PC-3 (cell line): ENCODE measurements at regions not wholly inside any gene's neighbourhood (a gene's known extent, or its start where the extent isn't known, plus 50 kb on each side); places are given as distances from the start of the nearest gene placed in this dataset.

ENCODE experiments used
- ATAC-seq: fragments of 200-7000 bp; cut with Tn5 transposase; 2 replicates; pipeline ENCODE4 v1.9.1; 2020; ENCODE audit warnings: mild to moderate bottlenecking, moderate library complexity
- BruUV-seq: library from RNA; stranded (reverse); fragments of 400-500 nt; replicated peaks from 2 replicates; lab custom pipeline; 2021; lab: Mats Ljungman, UMichigan
- CTCF ChIA-PET: fragments of 300-600 bp; sonication (Branson Sonifier 250); formaldehyde crosslinking; loops from one replicate; lab custom pipeline; 2022; ENCODE audit warnings: antibody characterized with exemption; lab: Charles Lee
- POLR2A ChIA-PET: fragments of 300-600 bp; sonication (Branson Sonifier 250); formaldehyde crosslinking; loops from one replicate; lab custom pipeline; 2022; ENCODE audit warnings: antibody characterized with exemption; ENCODE audit not compliant: unreplicated experiment; lab: Charles Lee
- DNase-seq: peaks from one replicate; pipeline ENCODE4 v3.0.0-alpha.2; 2015
- H2AFZ ChIP-seq: fragments of 300-600 bp; sonication (generic); 2 replicates; pipeline ENCODE4 v1.6.0; 2016; ENCODE audit warnings: antibody characterized with exemption, low read length
- H3F3A ChIP-seq: fragments of 300-600 bp; sonication (generic); one replicate; pipeline ENCODE4 v1.6.0; 2017; ENCODE audit warnings: antibody characterized with exemption, low read length, control low read depth, mild to moderate bottlenecking; ENCODE audit not compliant: unreplicated experiment
- H3K27ac ChIP-seq: fragments of 300-600 bp; sonication (generic); 2 replicates; pipeline ENCODE4 v1.5.1; 2016; ENCODE audit warnings: mild to moderate bottlenecking, low read length
- H3K27me3 ChIP-seq: fragments of 300-600 bp; sonication (generic); 2 replicates; pipeline ENCODE4 v1.6.1; 2016; ENCODE audit warnings: low read length, mixed read lengths
- H3K36me3 ChIP-seq: fragments of 300-600 bp; sonication (generic); 2 replicates; pipeline ENCODE4 v1.6.1; 2016; ENCODE audit warnings: low read depth, mixed run types, low read length, mixed read lengths
- H3K4me1 ChIP-seq: fragments of 300-600 bp; sonication (generic); 2 replicates; pipeline ENCODE4 v1.5.1; 2016; ENCODE audit warnings: low read length; ENCODE audit not compliant: insufficient read depth
- H3K4me2 ChIP-seq: fragments of 300-600 bp; sonication (generic); 2 replicates; pipeline ENCODE4 v1.6.0; 2016; ENCODE audit warnings: low read length
- H3K4me3 ChIP-seq: fragments of 300-600 bp; sonication (generic); 2 replicates; pipeline ENCODE4 v1.5.1; 2016; ENCODE audit warnings: mild to moderate bottlenecking, low read length, mixed read lengths
- H3K79me2 ChIP-seq: fragments of 300-600 bp; sonication (generic); 2 replicates; pipeline ENCODE4 v1.6.1; 2017; ENCODE audit warnings: low read length, mixed read lengths
- H3K9ac ChIP-seq: fragments of 300-600 bp; sonication (generic); 2 replicates; pipeline ENCODE4 v1.6.0; 2016; ENCODE audit warnings: mild to moderate bottlenecking, low read length
- H3K9me2 ChIP-seq: fragments of 300-600 bp; sonication (generic); replicated peaks from 2 replicates; pipeline ENCODE4 v1.6.1; 2016; ENCODE audit warnings: mixed run types, low read length, mixed read lengths
- H3K9me3 ChIP-seq: fragments of 300-600 bp; sonication (generic); 2 replicates; pipeline ENCODE4 v1.6.1; 2016; ENCODE audit warnings: low read length, mixed read lengths
- H4K20me1 ChIP-seq: fragments of 300-600 bp; sonication (generic); 2 replicates; pipeline ENCODE4 v1.6.1; 2016; ENCODE audit warnings: low read length, mixed read lengths
- EZH2 ChIP-seq: fragments of 300-600 bp; sonication (generic); IDR thresholded peaks from one replicate; pipeline ENCODE4 v1.6.1; 2017; ENCODE audit warnings: antibody characterized with exemption, mild to moderate bottlenecking, low read length; ENCODE audit not compliant: unreplicated experiment
- EZH2phosphoT487 ChIP-seq: fragments of 300-600 bp; sonication (generic); IDR thresholded peaks from 2 replicates; pipeline ENCODE4 v1.6.1; 2018; ENCODE audit warnings: mild to moderate bottlenecking, antibody characterized with exemption, low read length, borderline replicate concordance
- intact Hi-C: fragments of 100-400 bp; cut with micrococcal nuclease; formaldehyde crosslinking; loops from 2 replicates; pipeline ENCODE4 v1.9.0; 2023
- TF ChIP-seq, protein P1 (sequence below): fragments of 300-600 bp; sonication (generic); conservative IDR thresholded peaks from 2 replicates; pipeline ENCODE4 v1.5.1; 2017; ENCODE audit warnings: antibody characterized with exemption, low read depth, mild to moderate bottlenecking, low read length

DNA sequence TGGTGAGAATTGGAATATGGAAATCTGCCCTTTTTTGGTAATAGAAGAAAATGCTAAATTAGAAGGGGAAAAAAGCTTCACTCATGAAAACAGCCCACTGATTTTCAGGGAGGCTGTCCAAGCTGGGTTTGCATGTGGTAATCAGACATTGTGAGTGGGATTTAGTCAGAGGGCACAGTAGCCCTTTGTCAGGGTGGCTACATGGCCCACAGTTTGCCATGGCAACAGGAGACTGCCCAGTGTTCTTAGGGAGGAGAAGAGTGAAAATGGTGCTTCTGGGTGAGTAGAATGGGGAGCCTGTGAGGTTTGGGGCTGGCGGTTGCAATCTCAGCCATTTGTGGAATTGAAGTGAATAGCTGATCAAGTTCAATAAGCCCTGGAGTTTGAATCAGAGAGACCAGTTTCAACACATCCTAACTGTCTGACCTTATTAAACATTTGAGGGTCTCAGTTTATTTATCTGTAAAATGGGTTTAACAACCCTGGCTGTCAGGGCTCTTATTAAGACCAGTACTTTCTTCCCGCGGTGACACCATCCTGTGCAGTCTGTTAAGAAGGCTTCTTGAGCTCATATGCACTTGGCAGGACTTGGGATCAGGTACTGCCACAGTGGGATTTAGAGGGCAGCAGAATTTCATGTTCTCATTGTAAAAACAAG lies 107.6 kb upstream of the TNC start:
- Histone ChIP-seq H2AFZ (no peak overlapping the region; the same call in 1 of the 2 replicates), H3K79me2 (no peaks in the 10 kb centered on the region), H3F3A (no peaks in the 10 kb centered on the region), H3K4me2 (no peak overlapping the region), H3K9me3 (0 out of 2 replicates have a peak, but pooled peaks cover 5% of the 10 kb centered on the region), H3K27ac (no peak overlapping the region), H3K9me2 (no peaks in the 10 kb centered on the region), H3K4me3 (no peak overlapping the region), H3K27me3 (no peaks in the 10 kb centered on the region), H3K4me1 (no peaks in the 10 kb centered on the region), H4K20me1 (no peaks in the 10 kb centered on the region), H3K9ac (no peak overlapping the region), H3K36me3 (peaks cover 6% of the 10 kb centered on the region; the same call in 1 of the 2 replicates)
- ATAC-seq = no peak
- POLR2A ChIA-PET = interaction anchor here (0.6 kb wide), 2 partner anchors 142 to 301 kb away, joined by 3 to 9 read pairs; no protein-coding TSS in a partner anchor
- BruUV-seq = no TSS peak
- intact Hi-C loops = loop anchor here (1.0 to 10.0 kb wide), 4 partner anchors 119 to 357 kb away; no protein-coding TSS in a partner anchor
- TF ChIP-seq EZH2phosphoT487 = no peak
- no peak for TF ChIP-seq EZH2
- TF ChIP-seq, protein P1, sequence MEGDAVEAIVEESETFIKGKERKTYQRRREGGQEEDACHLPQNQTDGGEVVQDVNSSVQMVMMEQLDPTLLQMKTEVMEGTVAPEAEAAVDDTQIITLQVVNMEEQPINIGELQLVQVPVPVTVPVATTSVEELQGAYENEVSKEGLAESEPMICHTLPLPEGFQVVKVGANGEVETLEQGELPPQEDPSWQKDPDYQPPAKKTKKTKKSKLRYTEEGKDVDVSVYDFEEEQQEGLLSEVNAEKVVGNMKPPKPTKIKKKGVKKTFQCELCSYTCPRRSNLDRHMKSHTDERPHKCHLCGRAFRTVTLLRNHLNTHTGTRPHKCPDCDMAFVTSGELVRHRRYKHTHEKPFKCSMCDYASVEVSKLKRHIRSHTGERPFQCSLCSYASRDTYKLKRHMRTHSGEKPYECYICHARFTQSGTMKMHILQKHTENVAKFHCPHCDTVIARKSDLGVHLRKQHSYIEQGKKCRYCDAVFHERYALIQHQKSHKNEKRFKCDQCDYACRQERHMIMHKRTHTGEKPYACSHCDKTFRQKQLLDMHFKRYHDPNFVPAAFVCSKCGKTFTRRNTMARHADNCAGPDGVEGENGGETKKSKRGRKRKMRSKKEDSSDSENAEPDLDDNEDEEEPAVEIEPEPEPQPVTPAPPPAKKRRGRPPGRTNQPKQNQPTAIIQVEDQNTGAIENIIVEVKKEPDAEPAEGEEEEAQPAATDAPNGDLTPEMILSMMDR = no peak
- CTCF ChIA-PET = no interaction called here
- no peak for DNase-seq

DNA sequence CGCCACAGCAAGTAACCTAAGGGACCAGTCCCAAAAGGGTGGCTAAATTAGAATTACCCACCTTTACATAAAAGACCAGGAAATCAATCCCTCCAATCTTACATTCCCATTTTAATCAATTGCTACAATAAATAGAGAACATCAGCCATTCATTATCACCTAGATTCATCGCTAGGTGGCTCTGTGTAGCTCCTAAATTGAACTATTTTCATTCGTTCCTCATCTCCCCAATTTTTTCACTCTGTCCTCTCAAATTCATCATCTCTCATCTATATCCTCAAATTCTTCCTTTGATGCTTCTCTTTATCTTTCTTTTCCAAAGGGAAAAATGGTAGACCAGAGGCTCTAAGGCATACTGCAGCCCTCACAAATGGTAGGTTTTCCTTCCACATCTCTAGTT lies 108.2 kb upstream of the TNC start:
- no peak overlapping the region for H3K27ac ChIP-seq
- H3K4me3 ChIP-seq = no peak overlapping the region
- 0 out of 2 replicates have a peak, but pooled peaks cover 5% of the 10 kb centered on the region for H3K9me3 ChIP-seq
- BruUV-seq = no TSS peak
- no peak for ATAC-seq
- TF ChIP-seq, protein P1 = peak; percentile 66
- TF ChIP-seq EZH2 = no peak
- H3K79me2 ChIP-seq = no peaks in the 10 kb centered on the region
- H3K36me3 ChIP-seq = peaks cover 6% of the 10 kb centered on the region; the same call in 1 of the 2 replicates
- no peaks in the 10 kb centered on the region for H4K20me1 ChIP-seq
- no peaks in the 10 kb centered on the region for H3F3A ChIP-seq
- no peaks in the 10 kb centered on the region for H3K9me2 ChIP-seq
- H3K9ac ChIP-seq = no peak overlapping the region
- DNase-seq = peak; percentile 47
- no peaks in the 10 kb centered on the region for H3K4me1 ChIP-seq
- H2AFZ ChIP-seq = no peak overlapping the region
- intact Hi-C loops = loop anchor here (1.0 to 10.0 kb wide), 4 partner anchors 119 to 356 kb away; no protein-coding TSS in a partner anchor
- ChIA-PET CTCF (no interaction called here), POLR2A (no interaction called here)
- no peaks in the 10 kb centered on the region for H3K27me3 ChIP-seq
- H3K4me2 ChIP-seq = no peak overlapping the region

DNA sequence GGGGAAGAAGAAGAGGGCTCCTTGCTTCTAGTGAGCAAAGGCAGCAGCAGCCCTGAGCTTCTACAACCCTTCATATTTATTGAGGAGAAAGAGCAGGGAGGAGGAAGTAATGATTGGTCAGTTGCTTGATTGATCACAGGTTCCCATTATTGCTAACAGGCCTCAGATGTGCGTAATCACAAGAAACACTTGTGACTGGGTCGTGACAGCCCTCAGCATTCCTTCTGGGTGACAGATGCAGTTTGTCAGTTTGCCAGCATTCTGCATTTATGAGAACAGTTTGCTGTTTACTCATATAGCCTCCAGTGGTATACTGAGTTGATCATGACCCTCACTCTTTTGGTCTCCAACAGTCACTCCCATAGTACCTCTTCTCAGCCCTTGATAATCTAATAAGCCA lies 111.5 kb upstream of the TNC start:
- ATAC-seq (no peak; the same call in 1 of the 2 replicates), DNase-seq (peak; percentile 60)
- no peak for TF ChIP-seq EZH2phosphoT487
- no peak for TF ChIP-seq EZH2
- TF ChIP-seq, protein P1 = no peak
- Histone ChIP-seq H3K4me3 (no peak overlapping the region), H3K9me2 (no peaks in the 10 kb centered on the region), H3K27me3 (no peaks in the 10 kb centered on the region), H3F3A (no peaks in the 10 kb centered on the region), H3K27ac (peak overlapping the region; percentile 49), H3K9me3 (0 out of 2 replicates have a peak, but pooled peaks cover 5% of the 10 kb centered on the region), H3K36me3 (peaks cover 6% of the 10 kb centered on the region; the same call in 1 of the 2 replicates), H4K20me1 (no peaks in the 10 kb centered on the region), H3K4me1 (peaks cover 9% of the 10 kb centered on the region), H3K4me2 (no peak overlapping the region), H2AFZ (no peak overlapping the region), H3K9ac (0 out of 2 replicates have a peak overlapping the region, but pooled peaks have one; percentile 27), H3K79me2 (no peaks in the 10 kb centered on the region)
- no TSS peak for BruUV-seq
- intact Hi-C loops = loop anchor here (5.0 to 10.0 kb wide), 2 partner anchors 115 to 353 kb away; no protein-coding TSS in a partner anchor
- POLR2A ChIA-PET = no interaction called here
- CTCF ChIA-PET = no interaction called here
